ENCODE measurements at regions not wholly inside any gene's neighbourhood (a gene's known extent, or its start where the extent isn't known, plus 50 kb on each side); places are given as distances from the start of the nearest gene placed in this dataset.

DNA sequence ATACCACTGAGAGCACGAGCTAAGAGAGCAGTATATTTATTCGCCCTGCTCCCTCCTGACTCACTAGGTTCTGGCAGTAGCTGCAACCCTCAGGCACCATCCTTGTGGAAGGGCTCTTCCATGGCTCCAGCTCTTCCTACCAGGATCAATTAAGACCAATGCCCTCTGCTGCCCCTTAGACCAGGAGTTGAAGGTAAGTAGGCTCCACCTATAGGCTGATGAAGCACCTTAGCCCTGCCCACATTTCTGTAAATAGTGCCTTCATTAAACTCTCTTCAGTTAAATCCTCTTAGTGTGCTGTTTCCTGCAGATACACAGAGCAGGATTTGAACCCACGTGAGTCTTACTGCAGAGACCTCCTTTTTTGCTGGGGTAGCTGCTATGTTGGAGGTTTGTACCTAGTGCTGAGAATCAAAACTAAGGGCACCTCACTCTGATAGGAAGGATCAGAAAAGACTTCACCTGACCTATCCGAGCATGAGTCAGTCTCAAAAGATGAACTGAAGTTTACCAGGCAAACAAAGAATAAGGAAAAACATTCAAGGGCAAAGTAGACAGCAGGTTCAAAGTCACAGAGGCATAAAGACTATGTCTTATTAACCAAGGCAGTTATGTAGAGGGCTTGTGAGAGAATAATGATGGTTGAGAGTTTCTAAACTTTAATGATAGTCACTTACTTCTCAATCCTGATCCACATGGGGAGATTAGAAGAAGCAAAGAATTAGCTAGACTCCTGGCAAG, 56.9 kb upstream of the BEND6 start:
- Mint-ChIP-seq H3K4me1 (peaks cover 20% of the 10 kb centered on the region), H3K4me3 (no peak overlapping the region), H3K36me3 (ENCODE audit: low read depth) (peaks cover 10% of the 10 kb centered on the region), H3K27me3 (ENCODE audit: low read depth) (no peaks in the 10 kb centered on the region), H3K9me3 (peaks cover 6% of the 10 kb centered on the region), H3K27ac (no peak overlapping the region)
- no peak for TF ChIP-seq CTCF (IDR thresholded peaks at IDR 0.05; ENCODE audit: unreplicated experiment in 3 of 3)

DNA sequence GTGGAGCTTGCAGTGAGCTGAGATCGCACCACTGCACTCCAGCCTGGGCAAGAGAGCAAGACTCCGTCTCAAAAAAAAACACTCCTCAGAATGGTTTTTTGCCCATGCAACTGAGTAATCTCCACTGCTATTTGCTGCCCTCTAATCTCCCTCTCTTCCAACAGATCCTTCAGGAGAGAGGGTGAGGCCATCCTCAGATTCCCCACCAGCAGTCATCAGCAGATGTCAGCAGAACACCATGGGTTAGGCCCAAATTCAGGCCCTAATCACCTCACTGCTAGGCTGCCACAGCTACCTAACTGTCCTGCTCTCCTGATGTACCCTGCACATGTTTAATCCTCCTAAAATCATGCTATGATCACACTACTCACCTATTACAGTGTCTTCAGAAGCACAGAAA, 63.2 kb upstream of the BEND6 start:
- H3K4me1 Mint-ChIP-seq: no peaks in the 10 kb centered on the region
- no peak overlapping the region for H3K4me3 Mint-ChIP-seq
- no peak overlapping the region for H3K27ac Mint-ChIP-seq
- no peak for TF ChIP-seq CTCF (IDR thresholded peaks at IDR 0.05; ENCODE audit: unreplicated experiment in 3 of 3)
- no peaks in the 10 kb centered on the region for H3K27me3 Mint-ChIP-seq (ENCODE audit: low read depth)
- peaks cover 6% of the 10 kb centered on the region for H3K9me3 Mint-ChIP-seq
- peaks cover 7% of the 10 kb centered on the region for H3K36me3 Mint-ChIP-seq (ENCODE audit: low read depth)

DNA sequence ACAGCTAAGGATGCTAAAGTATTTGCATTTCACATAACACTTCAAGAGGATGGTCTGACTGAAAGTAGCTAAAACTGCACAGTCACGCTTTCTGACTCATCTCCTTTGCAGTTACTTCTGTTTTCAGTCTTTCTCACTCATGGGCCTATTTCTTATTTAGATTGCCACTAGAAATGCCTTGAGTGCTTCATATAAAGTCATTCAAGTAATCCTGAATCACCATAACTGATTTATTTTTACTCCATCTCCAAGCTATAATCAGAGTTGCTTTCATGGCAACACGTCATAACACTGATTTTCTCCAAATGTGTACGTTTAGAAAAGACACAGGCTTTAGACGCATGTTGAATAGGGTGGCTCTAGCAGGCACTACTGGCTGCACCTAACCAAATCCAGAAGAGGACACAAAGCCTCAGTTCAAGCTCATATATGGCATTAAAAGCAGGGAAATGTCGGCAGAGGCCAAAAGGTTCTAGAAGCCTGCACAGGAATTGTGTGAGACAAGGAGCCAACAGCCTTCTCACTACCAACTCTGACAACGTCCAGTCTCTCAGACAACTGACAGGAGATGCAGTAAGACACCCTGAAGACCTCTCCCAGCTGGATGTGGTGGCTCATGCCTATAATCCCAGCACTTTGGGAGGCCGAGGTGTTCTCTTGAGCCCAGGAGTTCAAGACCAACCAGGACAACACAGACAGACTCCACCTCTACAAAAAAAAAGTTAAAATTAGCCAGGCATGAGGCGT, 64.1 kb upstream of the BEND6 start:
- Mint-ChIP-seq H3K27ac (peak overlapping the region in 1 of 3 experiments; percentile 29), H3K4me3 (no peak overlapping the region), H3K27me3 (ENCODE audit: low read depth) (no peaks in the 10 kb centered on the region), H3K9me3 (no peaks in the 10 kb centered on the region), H3K36me3 (ENCODE audit: low read depth) (no peaks in the 10 kb centered on the region), H3K4me1 (no peaks in the 10 kb centered on the region)
- TF ChIP-seq CTCF (IDR thresholded peaks at IDR 0.05; ENCODE audit: unreplicated experiment in 3 of 3): no peak

GRCh38 chr6:56890066-56890465, 64.8 kb upstream of the BEND6 start:
- no peaks in the 10 kb centered on the region for H3K4me1 Mint-ChIP-seq
- no peak for TF ChIP-seq CTCF (IDR thresholded peaks at IDR 0.05; ENCODE audit: unreplicated experiment in 3 of 3)

DNA sequence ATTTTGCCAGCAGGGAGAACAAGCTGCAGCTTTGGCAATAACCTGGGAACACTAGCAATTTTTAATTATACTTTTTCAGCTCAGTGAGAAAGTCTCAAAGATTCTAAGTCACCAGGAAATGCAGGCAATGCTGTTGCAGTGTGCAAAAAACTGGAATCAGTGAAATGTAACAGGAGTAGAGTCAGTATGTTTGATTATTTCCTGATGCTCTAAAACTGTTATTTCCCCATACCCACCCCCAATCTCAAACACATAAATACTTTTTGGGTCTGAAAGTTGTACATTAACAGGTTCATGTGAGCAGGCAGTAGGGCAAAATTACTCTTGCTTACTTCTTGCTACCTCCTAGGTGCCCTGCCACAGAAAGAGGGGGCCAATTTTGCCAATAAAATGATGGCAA, 65.4 kb upstream of the BEND6 start:
- Mint-ChIP-seq H3K27ac (peak overlapping the region in 1 of 3 experiments; percentile 45), H3K27me3 (ENCODE audit: low read depth) (no peaks in the 10 kb centered on the region), H3K9me3 (no peaks in the 10 kb centered on the region), H3K4me1 (no peaks in the 10 kb centered on the region), H3K36me3 (ENCODE audit: low read depth) (no peaks in the 10 kb centered on the region), H3K4me3 (no peak overlapping the region)
- no peak for TF ChIP-seq CTCF (IDR thresholded peaks at IDR 0.05; ENCODE audit: unreplicated experiment in 3 of 3)

More at GRCh38 chr6:56890066-56890465, 64.8 kb upstream of the BEND6 start:
- Mint-ChIP-seq H3K9me3 (no peaks in the 10 kb centered on the region), H3K4me3 (no peak overlapping the region), H3K36me3 (ENCODE audit: low read depth) (no peaks in the 10 kb centered on the region), H3K27me3 (ENCODE audit: low read depth) (no peaks in the 10 kb centered on the region), H3K27ac (peak overlapping the region in 1 of 3 experiments; percentile 10)
